ENCODE measurements at regions not wholly inside any gene's neighbourhood (a gene's known extent, or its start where the extent isn't known, plus 50 kb on each side); places are given as distances from the start of the nearest gene placed in this dataset.

- TF ChIP-seq EZH2 (IDR thresholded peaks at IDR 0.05; ENCODE audit: borderline replicate concordance, low read depth, low read length, poor library complexity, severe bottlenecking): no peak
- no peak for TF ChIP-seq CTCF (conservative IDR thresholded peaks at IDR 0.05; ENCODE audit: low read depth, low read length)
- no TSS peak for BruUV-seq (replicated peaks)
- Histone ChIP-seq H3K27ac (ENCODE audit: low read depth, low read length, poor library complexity, severe bottlenecking) (no peak overlapping the region), H3K9me3 (ENCODE audit: low read depth, low read length, poor library complexity, severe bottlenecking) (no peaks in the 10 kb centered on the region), H3K4me3 (ENCODE audit: low read depth, low read length, poor library complexity, severe bottlenecking) (no peak overlapping the region), H3K36me3 (ENCODE audit: insufficient read depth, low read length, poor library complexity, severe bottlenecking) (no peaks in the 10 kb centered on the region), H3K4me1 (ENCODE audit: insufficient read depth, low read length, poor library complexity, severe bottlenecking) (no peaks in the 10 kb centered on the region), H3K27me3 (replicated peaks; ENCODE audit: insufficient read depth, low read depth, low read length, poor library complexity) (no peaks in the 10 kb centered on the region)
- intact Hi-C loops (cut with micrococcal nuclease; ENCODE audit: unreplicated experiment): no loop called here
- POLR2A ChIA-PET (ENCODE audit: low non-redundant PET): no interaction called here
- CTCF ChIA-PET: no interaction called here
- DNase-seq (ENCODE audit: low spot score): no peak
These were observed 191.5 kb downstream of the KLHL28 start for GRCh38 chr14:44770201-44770600.

GRCh38 chr14:44768935-44769334, 192.8 kb downstream of the KLHL28 start:
- no peak for TF ChIP-seq CTCF (conservative IDR thresholded peaks at IDR 0.05; ENCODE audit: low read depth, low read length)
- no peak overlapping the region for H3K4me3 ChIP-seq (ENCODE audit: low read depth, low read length, poor library complexity, severe bottlenecking)
- POLR2A ChIA-PET (ENCODE audit: low non-redundant PET): no interaction called here
- DNase-seq (ENCODE audit: low spot score): no peak
- no peaks in the 10 kb centered on the region for H3K36me3 ChIP-seq (ENCODE audit: insufficient read depth, low read length, poor library complexity, severe bottlenecking)
- H3K27me3 ChIP-seq (replicated peaks; ENCODE audit: insufficient read depth, low read depth, low read length, poor library complexity): no peaks in the 10 kb centered on the region
- intact Hi-C loops (cut with micrococcal nuclease; ENCODE audit: unreplicated experiment): no loop called here
- no peaks in the 10 kb centered on the region for H3K9me3 ChIP-seq (ENCODE audit: low read depth, low read length, poor library complexity, severe bottlenecking)
- no peak overlapping the region for H3K27ac ChIP-seq (ENCODE audit: low read depth, low read length, poor library complexity, severe bottlenecking)
- CTCF ChIA-PET: no interaction called here
- no TSS peak for BruUV-seq (replicated peaks)
- no peaks in the 10 kb centered on the region for H3K4me1 ChIP-seq (ENCODE audit: insufficient read depth, low read length, poor library complexity, severe bottlenecking)

- no TSS peak for BruUV-seq (replicated peaks)
- Histone ChIP-seq H3K36me3 (ENCODE audit: insufficient read depth, low read length, poor library complexity, severe bottlenecking) (no peaks in the 10 kb centered on the region), H3K4me1 (ENCODE audit: insufficient read depth, low read length, poor library complexity, severe bottlenecking) (no peaks in the 10 kb centered on the region), H3K9me3 (ENCODE audit: low read depth, low read length, poor library complexity, severe bottlenecking) (no peaks in the 10 kb centered on the region), H3K4me3 (ENCODE audit: low read depth, low read length, poor library complexity, severe bottlenecking) (no peak overlapping the region), H3K27ac (ENCODE audit: low read depth, low read length, poor library complexity, severe bottlenecking) (no peak overlapping the region), H3K27me3 (replicated peaks; ENCODE audit: insufficient read depth, low read depth, low read length, poor library complexity) (no peaks in the 10 kb centered on the region)
- no peak for DNase-seq (ENCODE audit: low spot score)
- ChIA-PET POLR2A (ENCODE audit: low non-redundant PET) (no interaction called here), CTCF (no interaction called here)
- TF ChIP-seq EZH2 (IDR thresholded peaks at IDR 0.05; ENCODE audit: borderline replicate concordance, low read depth, low read length, poor library complexity, severe bottlenecking) (no peak), CTCF (conservative IDR thresholded peaks at IDR 0.05; ENCODE audit: low read depth, low read length) (no peak)
- intact Hi-C loops (cut with micrococcal nuclease; ENCODE audit: unreplicated experiment): no loop called here
These were observed 194.0 kb downstream of the KLHL28 start for GRCh38 chr14:44767646-44768173.
